ENCODE measurements at regions not wholly inside any gene's neighbourhood (a gene's known extent, or its start where the extent isn't known, plus 50 kb on each side); places are given as distances from the start of the nearest gene placed in this dataset.

DNA sequence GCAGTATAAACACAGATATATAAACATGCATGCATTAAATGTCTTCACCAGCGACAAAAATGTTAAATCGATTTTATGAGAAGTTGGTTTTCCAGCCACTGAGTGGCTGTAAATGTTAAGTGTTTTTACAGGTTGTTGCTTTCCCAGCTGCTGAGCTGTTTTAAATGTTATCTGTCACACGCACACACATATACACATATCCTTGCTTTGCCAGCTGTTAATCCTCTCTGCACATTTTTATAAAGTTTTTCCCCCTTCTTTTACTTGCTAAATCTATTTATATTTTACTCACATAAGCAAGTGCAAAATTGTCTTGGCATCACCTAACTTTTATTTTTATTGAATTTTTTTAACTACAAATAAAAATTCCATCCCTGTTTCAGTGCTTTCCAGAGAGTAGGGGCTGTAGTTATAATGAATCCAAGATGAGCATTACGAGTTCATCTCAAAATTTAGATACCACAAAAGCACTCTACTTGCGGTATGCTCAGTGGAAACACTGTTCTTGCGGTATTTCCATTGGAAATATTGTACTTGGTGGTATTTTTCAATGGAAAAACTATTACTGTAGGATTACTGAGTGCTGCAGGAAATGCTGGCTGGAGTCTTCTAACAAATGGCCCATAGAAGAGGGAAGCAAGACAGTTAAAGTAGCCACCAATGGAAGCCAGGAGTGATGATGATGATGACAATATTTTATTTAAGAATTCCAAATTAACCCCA lies 124.9 kb upstream of the KCNJ16 start (continued):
- TF ChIP-seq, protein P1, sequence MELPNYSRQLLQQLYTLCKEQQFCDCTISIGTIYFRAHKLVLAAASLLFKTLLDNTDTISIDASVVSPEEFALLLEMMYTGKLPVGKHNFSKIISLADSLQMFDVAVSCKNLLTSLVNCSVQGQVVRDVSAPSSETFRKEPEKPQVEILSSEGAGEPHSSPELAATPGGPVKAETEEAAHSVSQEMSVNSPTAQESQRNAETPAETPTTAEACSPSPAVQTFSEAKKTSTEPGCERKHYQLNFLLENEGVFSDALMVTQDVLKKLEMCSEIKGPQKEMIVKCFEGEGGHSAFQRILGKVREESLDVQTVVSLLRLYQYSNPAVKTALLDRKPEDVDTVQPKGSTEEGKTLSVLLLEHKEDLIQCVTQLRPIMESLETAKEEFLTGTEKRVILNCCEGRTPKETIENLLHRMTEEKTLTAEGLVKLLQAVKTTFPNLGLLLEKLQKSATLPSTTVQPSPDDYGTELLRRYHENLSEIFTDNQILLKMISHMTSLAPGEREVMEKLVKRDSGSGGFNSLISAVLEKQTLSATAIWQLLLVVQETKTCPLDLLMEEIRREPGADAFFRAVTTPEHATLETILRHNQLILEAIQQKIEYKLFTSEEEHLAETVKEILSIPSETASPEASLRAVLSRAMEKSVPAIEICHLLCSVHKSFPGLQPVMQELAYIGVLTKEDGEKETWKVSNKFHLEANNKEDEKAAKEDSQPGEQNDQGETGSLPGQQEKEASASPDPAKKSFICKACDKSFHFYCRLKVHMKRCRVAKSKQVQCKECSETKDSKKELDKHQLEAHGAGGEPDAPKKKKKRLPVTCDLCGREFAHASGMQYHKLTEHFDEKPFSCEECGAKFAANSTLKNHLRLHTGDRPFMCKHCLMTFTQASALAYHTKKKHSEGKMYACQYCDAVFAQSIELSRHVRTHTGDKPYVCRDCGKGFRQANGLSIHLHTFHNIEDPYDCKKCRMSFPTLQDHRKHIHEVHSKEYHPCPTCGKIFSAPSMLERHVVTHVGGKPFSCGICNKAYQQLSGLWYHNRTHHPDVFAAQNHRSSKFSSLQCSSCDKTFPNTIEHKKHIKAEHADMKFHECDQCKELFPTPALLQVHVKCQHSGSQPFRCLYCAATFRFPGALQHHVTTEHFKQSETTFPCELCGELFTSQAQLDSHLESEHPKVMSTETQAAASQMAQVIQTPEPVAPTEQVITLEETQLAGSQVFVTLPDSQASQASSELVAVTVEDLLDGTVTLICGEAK (IDR thresholded peaks at IDR 0.05): 0 out of 2 replicates have a peak, but pooled peaks have one; percentile 56
- TF ChIP-seq, protein P1 (CRISPR knock-in tag; IDR thresholded peaks at IDR 0.05): no peak
- no peak for TF ChIP-seq ZNF277 (CRISPR knock-in tag; IDR thresholded peaks at IDR 0.05; ENCODE audit: borderline replicate concordance)
- no peak for TF ChIP-seq ZNF239 (CRISPR knock-in tag; IDR thresholded peaks at IDR 0.05)
- TF ChIP-seq BHLHE40 (IDR thresholded peaks at IDR 0.05; ENCODE audit: low read length): no peak
- peak; percentile 61 for TF ChIP-seq TAL1 (IDR thresholded peaks at IDR 0.05)
- no peak for TF ChIP-seq MLLT1 (IDR thresholded peaks at IDR 0.05)
- 0 out of 2 replicates have a peak, but pooled peaks have one; percentile 22 for TF ChIP-seq STAT5A (IDR thresholded peaks at IDR 0.05; ENCODE audit: borderline replicate concordance, low read length)
- TF ChIP-seq TEAD4 (IDR thresholded peaks at IDR 0.05; ENCODE audit: low read length): peak; percentile 74
- no peak for TF ChIP-seq TEAD4 (CRISPR knock-in tag; IDR thresholded peaks at IDR 0.05; ENCODE audit: borderline replicate concordance)
- TF ChIP-seq STAT5B (CRISPR knock-in tag; IDR thresholded peaks at IDR 0.05): no peak
- 0 out of 4 replicates have a peak, but pooled peaks of 1 of the 2 experiments have one; percentile 14 for TF ChIP-seq RAD21 (CRISPR knock-in tag; conservative IDR thresholded peaks at IDR 0.05 in 1 of 2, IDR thresholded peaks at IDR 0.05 in 1 of 2)
- 0 out of 2 replicates have a peak, but pooled peaks have one; percentile 12 for TF ChIP-seq SMARCA4 (IDR thresholded peaks at IDR 0.05)
- TF ChIP-seq PML (IDR thresholded peaks at IDR 0.05; ENCODE audit: low read length): 0 out of 2 replicates have a peak, but pooled peaks have one; percentile 23
- peak; percentile 44; the same call in 1 of the 2 replicates for TF ChIP-seq NCOR1 (IDR thresholded peaks at IDR 0.05)
- TF ChIP-seq ARID1B (IDR thresholded peaks at IDR 0.05): peak; percentile 65
- TF ChIP-seq CBFA2T2 (conservative IDR thresholded peaks at IDR 0.05): peak; percentile 67
- TF ChIP-seq CBFA2T3 (IDR thresholded peaks at IDR 0.05): peak; percentile 81

Measured in K562 (cell line).